Activated CD8-positive, alpha-beta memory T cell treated with anti-CD3 and anti-CD28 coated beads for 36 hours (primary cell): ENCODE measurements at regions not wholly inside any gene's neighbourhood (a gene's known extent, or its start where the extent isn't known, plus 50 kb on each side); places are given as distances from the start of the nearest gene placed in this dataset.

Experiments
- CTCF ChIA-PET: fragments of 350-600 bp; sonication (Branson Sonifier 250); formaldehyde crosslinking; loops from one replicate; lab custom pipeline; 2021; ENCODE audit warnings: antibody characterized with exemption; lab: Charles Lee
- POLR2A ChIA-PET: fragments of 350-600 bp; sonication (Branson Sonifier 250); formaldehyde crosslinking; loops from one replicate; lab custom pipeline; 2021; ENCODE audit warnings: antibody characterized with exemption; lab: Charles Lee

DNA sequence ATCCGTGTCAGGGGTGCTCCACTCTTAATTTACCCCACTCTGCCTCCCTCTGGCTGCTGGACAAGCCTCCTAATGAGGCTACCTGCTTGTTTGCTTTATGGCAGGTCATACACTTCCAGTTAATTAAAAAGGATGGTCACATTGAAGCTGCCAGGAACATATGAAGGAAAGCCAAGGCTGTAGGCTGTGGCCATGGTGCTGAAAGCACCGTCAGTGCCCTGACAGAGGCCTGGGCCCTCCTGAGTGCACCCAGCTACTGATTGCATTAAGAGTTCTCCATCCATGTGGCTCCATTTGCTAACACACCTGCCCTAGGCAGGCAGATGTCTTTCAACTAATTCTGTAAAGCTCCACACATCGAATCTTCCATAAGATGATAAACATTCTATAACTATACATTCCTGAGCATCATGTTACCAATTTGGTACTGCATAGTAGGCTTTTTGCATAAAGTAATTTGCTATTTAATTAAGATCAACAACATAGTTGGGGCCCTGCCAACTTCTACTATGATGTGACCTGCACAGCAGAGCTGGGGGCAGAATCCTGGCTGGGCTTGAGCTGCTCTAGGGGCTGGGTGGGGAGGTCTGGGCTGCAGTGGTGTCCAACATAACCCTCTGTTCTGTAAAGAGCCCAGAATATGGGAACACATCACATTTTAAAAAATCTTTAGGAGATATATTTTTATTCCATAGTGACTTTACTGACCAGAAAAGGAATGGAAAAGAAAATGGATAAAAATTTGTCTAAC, 224.8 kb downstream of the SIPA1L2 start:
- CTCF ChIA-PET: no interaction called here
- POLR2A ChIA-PET: no interaction called here

- ChIA-PET CTCF (no interaction called here), POLR2A (no interaction called here)
Observed at GRCh38 chr1:232404227-232404626, 225.7 kb downstream of the SIPA1L2 start.

GRCh38 chr1:232403017-232403714, 226.8 kb downstream of the SIPA1L2 start:
- CTCF ChIA-PET: no interaction called here
- POLR2A ChIA-PET: no interaction called here

DNA sequence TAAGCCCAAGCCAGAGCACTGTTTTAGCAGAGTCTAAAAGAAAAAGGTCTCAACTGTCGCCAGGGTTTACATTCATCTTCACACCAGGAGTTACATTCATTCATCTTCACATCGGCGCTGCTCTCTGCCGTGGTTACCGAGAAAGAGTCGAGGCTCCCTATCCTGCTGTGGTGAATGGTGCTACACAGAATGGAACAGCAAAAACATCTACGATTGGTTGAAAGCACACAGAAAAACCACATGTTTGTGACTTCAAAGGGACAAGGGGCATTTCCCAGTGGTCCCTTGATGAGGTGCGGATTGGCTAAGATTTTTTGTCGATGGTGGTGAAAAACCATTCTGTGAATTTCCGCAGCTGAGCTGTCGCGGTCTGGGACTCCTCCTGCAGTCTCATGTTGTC, 231.1 kb downstream of the SIPA1L2 start:
- CTCF ChIA-PET: no interaction called here
- POLR2A ChIA-PET: no interaction called here

DNA sequence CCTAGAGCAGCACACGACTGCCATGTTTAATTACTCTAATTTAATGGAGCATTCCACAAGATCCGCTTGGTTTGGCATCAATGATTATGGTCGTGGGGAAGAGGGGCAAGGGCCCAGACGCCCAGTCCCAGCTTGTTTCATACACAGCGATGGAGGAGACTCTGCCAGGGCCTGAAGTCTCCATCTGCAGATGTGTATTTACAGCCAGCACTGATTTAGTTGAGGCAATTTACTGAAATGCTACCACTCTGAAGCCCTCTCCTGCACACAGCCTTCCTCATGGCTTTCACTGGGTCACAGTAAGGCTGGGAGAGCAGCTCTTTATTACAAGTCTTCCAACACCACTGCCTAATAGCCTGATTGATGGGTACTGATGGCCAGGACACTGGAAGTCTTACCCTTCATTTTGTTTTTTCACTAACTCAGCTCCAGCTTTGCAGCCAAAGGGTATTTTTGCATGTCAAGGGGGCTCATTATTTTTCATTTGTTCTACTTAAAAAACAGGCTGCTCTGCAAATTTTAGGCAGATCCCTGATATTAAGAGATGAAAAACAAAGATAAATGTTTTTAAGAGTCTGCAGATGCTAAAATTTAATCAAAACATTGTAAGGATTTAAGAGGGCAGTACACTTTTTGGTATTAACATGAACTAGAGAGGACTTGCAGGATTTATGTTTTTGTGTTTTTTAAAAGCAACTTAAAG, 236.3 kb downstream of the SIPA1L2 start:
- POLR2A ChIA-PET: no interaction called here
- CTCF ChIA-PET: no interaction called here

GRCh38 chr1:232393010-232393409, 236.9 kb downstream of the SIPA1L2 start:
- ChIA-PET CTCF (no interaction called here), POLR2A (no interaction called here)

- CTCF ChIA-PET: no interaction called here
Observed at GRCh38 chr1:232390590-232390989, 239.3 kb downstream of the SIPA1L2 start.

GRCh38 chr1:232389744-232390143, 240.2 kb downstream of the SIPA1L2 start:
- CTCF ChIA-PET: no interaction called here

More at GRCh38 chr1:232390590-232390989, 239.3 kb downstream of the SIPA1L2 start:
- POLR2A ChIA-PET: no interaction called here

DNA sequence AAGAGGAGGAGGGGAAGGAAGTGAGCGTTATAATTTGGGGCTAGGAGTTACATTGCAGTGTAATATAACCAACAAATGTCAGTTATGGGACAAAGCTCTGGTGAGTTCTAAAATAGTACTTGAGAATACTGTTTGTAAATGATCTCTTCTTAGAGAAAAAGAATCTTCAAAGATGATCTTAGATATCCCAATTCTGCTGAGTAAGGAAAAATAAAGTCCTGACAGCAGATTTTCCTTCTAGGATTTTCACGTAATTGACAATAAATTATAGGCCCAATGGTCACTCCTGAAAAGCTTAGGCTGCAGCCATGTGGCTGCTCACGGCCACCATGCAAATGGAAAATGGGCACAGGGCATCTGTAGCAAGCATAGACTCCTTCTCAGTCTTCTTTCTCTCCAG, 241.6 kb downstream of the SIPA1L2 start:
- ChIA-PET CTCF (interaction anchor here (0.6 kb wide), 1 partner anchor 634 kb away, joined by 3 read pairs; no protein-coding TSS in a partner anchor), POLR2A (no interaction called here)

More at GRCh38 chr1:232389744-232390143, 240.2 kb downstream of the SIPA1L2 start:
- POLR2A ChIA-PET: no interaction called here

DNA sequence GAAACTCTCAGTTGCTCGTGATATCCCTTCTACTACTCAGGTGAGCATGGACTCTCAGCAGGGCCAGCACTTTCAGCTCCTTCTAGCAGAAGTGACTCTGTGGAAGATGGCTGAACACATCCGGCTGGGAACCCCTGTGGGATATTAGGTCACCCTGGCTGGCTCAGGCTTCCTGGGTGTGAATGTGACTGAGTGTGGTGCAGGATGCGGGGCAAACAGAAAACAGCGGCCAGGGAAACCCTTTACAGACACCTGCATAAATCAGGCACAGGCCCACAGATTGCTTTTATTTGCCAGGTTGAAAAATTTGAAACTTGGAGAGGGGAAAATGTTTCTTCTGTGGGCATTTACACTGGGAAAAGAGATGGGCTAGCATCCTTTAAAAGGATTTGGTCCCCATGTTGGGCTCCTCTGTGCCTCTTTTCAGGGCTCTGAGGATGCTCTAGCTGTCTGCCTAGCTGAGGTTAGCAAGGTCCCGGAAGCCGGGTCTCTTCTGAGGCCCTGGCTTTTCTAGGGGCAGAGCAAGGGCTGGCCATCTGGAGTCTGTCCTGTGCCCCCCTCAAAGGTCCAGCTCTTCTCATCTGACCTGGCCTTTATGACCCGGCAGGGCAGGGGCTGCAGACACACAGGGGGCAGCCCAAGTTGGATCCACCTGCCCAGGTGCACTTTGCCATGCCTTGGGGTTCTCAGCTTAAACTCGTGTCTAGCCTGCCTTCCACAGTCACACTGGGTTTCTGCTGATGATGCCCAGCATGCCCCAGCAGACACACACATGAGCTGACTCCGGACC, 243.0 kb downstream of the SIPA1L2 start:
- POLR2A ChIA-PET: no interaction called here
- CTCF ChIA-PET: no interaction called here

DNA sequence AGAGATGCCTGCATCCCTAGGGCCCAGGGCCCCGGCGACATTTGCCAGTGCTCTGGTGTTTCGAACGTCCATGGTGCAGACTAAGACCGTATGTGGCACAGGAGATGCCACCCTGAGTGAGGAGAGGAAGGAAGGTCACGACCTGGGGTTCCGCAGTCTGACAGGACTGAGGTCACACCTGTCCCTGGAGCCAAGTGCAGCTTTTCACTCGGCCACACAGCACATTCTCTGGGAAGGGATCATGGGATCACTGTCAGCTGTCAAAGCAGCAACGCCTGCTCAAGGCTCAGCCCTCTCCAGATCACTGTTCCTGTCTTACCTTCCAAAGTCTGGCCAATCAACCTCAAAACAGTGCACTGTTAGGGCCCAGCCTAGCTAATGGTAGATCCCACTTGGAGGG, 243.6 kb downstream of the SIPA1L2 start:
- ChIA-PET POLR2A (no interaction called here), CTCF (no interaction called here)

- ChIA-PET POLR2A (no interaction called here), CTCF (no interaction called here)
Observed at GRCh38 chr1:232385221-232385620, 244.7 kb downstream of the SIPA1L2 start.

- CTCF ChIA-PET: no interaction called here
Observed at GRCh38 chr1:232384171-232384883, 245.6 kb downstream of the SIPA1L2 start.

GRCh38 chr1:232383455-232384123, 246.3 kb downstream of the SIPA1L2 start:
- ChIA-PET CTCF (no interaction called here), POLR2A (no interaction called here)

More at GRCh38 chr1:232384171-232384883, 245.6 kb downstream of the SIPA1L2 start:
- POLR2A ChIA-PET: no interaction called here

DNA sequence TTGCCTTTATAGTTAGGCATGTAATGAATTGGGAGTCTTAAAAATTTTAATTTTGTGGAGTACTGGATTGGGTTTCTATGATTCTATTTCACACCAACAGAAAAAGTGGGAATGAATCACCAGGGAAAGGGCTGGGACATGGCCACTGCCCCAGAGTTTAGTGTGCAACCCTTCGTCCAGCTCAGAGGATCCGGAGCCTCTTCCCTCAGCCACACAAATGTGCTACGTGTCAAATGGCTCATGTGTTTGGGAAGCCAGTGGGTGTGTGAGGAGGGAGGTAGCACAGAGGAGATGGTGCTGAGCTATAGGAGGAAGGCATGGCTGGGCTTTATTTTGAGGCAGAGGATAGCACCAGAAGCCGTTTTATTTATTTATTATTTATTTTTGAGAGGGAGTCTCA, 247.3 kb downstream of the SIPA1L2 start:
- ChIA-PET CTCF (interaction anchor here (0.7 kb wide), 1 partner anchor 47 kb away, joined by 3 read pairs; no protein-coding TSS in a partner anchor), POLR2A (no interaction called here)

DNA sequence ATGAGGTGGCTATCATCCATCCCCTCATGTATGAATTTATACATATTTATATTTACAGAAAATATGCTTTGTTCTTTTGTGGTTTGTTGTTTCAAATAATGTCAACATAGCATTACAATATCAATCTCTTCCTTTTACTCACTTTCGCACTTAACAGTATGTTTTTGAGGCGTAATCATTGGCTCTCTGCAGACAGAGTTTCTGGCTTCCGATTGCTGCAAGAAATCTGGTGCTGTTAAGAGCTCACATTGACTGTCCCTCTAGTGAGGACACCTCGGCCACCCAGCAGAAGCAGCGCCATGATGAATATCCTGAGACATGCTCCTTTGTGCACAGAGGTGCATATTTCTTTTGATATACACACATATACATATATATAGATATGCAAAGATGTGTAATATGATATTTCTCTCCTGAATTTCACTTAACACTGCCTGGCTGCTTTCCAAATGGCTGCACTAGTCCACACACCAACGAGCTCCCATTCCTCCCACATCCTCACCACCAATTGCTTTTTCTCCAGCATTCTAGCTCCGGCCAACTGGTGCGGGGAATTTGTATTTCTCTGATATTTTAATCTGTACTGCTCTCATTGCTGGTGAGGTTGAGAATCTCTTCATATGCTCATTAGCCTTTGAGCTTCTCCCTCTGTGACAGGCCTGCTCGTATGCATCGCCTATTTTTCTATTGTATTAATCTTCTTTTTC, 248.4 kb downstream of the SIPA1L2 start:
- POLR2A ChIA-PET: no interaction called here

DNA sequence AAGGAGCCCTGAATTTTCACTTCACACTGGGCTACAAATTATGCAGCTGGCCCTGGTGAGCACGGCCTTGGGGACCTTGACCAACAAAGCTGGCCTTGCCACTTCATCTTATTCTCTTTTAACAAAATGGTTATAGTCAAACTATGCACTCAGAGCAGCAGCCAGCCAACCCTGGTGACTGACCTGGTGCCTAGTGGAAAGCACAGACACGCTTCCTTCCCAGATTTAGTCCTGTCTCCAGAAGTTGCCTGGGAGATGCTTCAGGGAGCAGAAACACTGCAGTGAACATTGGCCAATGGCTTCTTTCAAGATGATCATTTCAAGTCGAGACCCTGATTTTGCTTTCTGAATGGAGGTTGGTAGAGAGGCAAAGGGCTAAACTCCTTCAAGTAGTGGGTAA, 249.3 kb downstream of the SIPA1L2 start:
- CTCF ChIA-PET: no interaction called here
- POLR2A ChIA-PET: no interaction called here

More for the DNA sequence above, 248.4 kb downstream of the SIPA1L2 start:
- CTCF ChIA-PET: no interaction called here

GRCh38 chr1:232380131-232380530, 249.8 kb downstream of the SIPA1L2 start:
- ChIA-PET CTCF (no interaction called here), POLR2A (no interaction called here)
